ENCODE measurements at regions not wholly inside any gene's neighbourhood (a gene's known extent, or its start where the extent isn't known, plus 50 kb on each side); places are given as distances from the start of the nearest gene placed in this dataset.
"Not testable (repeated sequence)": the region's sequence is repeated elsewhere in the genome, so short reads cannot be mapped to it uniquely, and the experiment has no call there.

DNA sequence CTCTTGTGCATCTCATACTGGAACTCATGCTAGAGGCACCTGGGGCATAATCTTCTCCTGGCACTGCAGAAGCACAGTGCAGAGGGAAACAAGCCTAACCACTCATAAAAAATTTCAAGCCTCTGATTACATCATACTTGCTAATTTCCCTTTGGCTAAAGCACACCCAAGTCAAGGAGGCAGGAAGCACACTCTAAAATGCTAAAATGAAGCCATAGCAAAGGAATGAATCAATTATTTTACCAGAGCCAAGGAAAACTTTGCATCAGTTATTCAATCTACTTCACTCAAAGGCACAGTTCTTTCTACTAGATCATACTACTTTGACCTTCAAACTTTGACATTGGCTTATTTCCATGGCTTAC lies 79.6 kb upstream of the SPOPL start:
- H3K4me1 ChIP-seq (replicated peaks in 1 of 2) = no peaks in the 10 kb centered on the region
- no peak overlapping the region for H3K4me3 ChIP-seq
- no peaks in the 10 kb centered on the region for H3K27me3 ChIP-seq
- no peaks in the 10 kb centered on the region for H3K36me3 ChIP-seq (replicated peaks in 1 of 2)
- TF ChIP-seq POLR2A (IDR thresholded peaks at IDR 0.05) (no peak), CTCF (IDR thresholded peaks at IDR 0.05) (no peak)
- H3K9me3 ChIP-seq (replicated peaks in 1 of 3) = no peaks in the 10 kb centered on the region
- DNase-seq = no peak
- intact Hi-C loops (cut with DNase I) = no loop called here
- H3K27ac ChIP-seq = no peak overlapping the region

- H3K4me3 ChIP-seq = no peak overlapping the region
- no peak for TF ChIP-seq POLR2A (IDR thresholded peaks at IDR 0.05)
- no peak for TF ChIP-seq CTCF (IDR thresholded peaks at IDR 0.05)
- H3K27ac ChIP-seq = no peak overlapping the region
- 72 to 88% (median 78%) methylated on average over 2 of the region's 2 CpGs for WGBS, 4 donors
- intact Hi-C loops (cut with DNase I) = no loop called here
- no peaks in the 10 kb centered on the region for H3K9me3 ChIP-seq (replicated peaks in 1 of 3)
- H3K36me3 ChIP-seq (replicated peaks in 1 of 2) = no peaks in the 10 kb centered on the region
- no peaks in the 10 kb centered on the region for H3K27me3 ChIP-seq
- no peaks in the 10 kb centered on the region for H3K4me1 ChIP-seq (replicated peaks in 1 of 2)
- no peak for DNase-seq
These were observed 78.4 kb upstream of the SPOPL start for GRCh38 chr2:138423198-138423597.

GRCh38 chr2:138423745-138424144 lies 77.8 kb upstream of the SPOPL start:
- H3K27ac ChIP-seq = no peak overlapping the region
- DNase-seq = no peak
- H3K36me3 ChIP-seq (replicated peaks in 1 of 2) = no peaks in the 10 kb centered on the region
- H3K4me1 ChIP-seq (replicated peaks in 1 of 2) = no peaks in the 10 kb centered on the region
- WGBS, 4 donors = 93 to 100% (median 97%) methylated on average over 1 of the region's 1 CpG
- no peak for TF ChIP-seq CTCF (IDR thresholded peaks at IDR 0.05)
- H3K4me3 ChIP-seq = no peak overlapping the region
- H3K27me3 ChIP-seq = no peaks in the 10 kb centered on the region
- no peaks in the 10 kb centered on the region for H3K9me3 ChIP-seq (replicated peaks in 1 of 3)
- intact Hi-C loops (cut with DNase I) = no loop called here

DNA sequence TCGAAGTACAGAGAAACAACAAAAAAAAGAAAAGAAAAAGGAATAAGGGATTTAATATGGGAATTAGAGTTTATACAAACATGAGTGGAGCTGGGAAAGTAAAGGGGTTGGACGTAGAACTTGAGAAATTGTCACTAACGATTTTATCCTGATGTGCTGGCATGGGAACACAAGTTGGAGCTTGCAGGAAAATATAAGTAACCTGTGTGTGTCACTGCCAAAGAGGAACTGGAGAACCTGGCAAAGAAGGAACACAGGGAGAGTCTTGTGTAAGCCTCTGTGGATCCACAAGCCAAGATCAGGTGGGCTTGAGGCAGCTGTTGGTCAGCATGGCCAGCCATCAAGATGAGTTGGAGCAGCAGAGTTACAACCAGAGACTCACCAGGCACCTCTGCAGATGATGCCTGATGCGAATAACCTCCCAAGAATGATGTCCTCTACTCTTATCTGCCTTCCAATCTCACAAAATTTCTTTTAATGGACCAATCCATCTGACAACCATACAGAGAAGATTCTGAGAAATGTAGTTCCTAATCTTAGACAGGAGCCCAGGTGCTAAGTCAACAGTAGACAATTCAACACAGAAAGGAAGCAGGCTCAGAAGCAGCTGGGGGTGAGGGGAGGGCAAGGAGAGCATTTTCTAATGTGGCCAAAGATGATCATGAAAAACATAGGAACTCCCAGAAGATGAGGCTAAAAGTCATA lies 77.0 kb upstream of the SPOPL start:
- DNase-seq = no peak
- no peaks in the 10 kb centered on the region for H3K36me3 ChIP-seq (replicated peaks in 1 of 2)
- intact Hi-C loops (cut with DNase I) = no loop called here
- H3K4me1 ChIP-seq (replicated peaks in 1 of 2) = no peaks in the 10 kb centered on the region
- H3K9me3 ChIP-seq (replicated peaks in 1 of 3) = no peaks in the 10 kb centered on the region
- TF ChIP-seq POLR2A (IDR thresholded peaks at IDR 0.05) (no peak), CTCF (IDR thresholded peaks at IDR 0.05) (no peak)
- H3K27me3 ChIP-seq = no peaks in the 10 kb centered on the region
- H3K27ac ChIP-seq = no peak overlapping the region
- H3K4me3 ChIP-seq = no peak overlapping the region
- 86 to 92% (median 88%) methylated on average over 4 of the region's 4 CpGs for WGBS, 4 donors

- 79 to 88% (median 83%) methylated on average over 5 of the region's 5 CpGs for WGBS, 4 donors
- H3K4me3 ChIP-seq; H3K9me3 ChIP-seq (replicated peaks in 1 of 3); H3K27me3 ChIP-seq; intact Hi-C loops (cut with DNase I); H3K36me3 ChIP-seq (replicated peaks in 1 of 2); H3K4me1 ChIP-seq (replicated peaks in 1 of 2); DNase-seq; H3K27ac ChIP-seq: not testable (repeated sequence)
These were observed 75.5 kb upstream of the SPOPL start for GRCh38 chr2:138426116-138426515.

Measured in adrenal gland (tissue), 9 donors.